Glutamatergic neuron (in vitro differentiated cells): ENCODE measurements at regions not wholly inside any gene's neighbourhood (a gene's known extent, or its start where the extent isn't known, plus 50 kb on each side); places are given as distances from the start of the nearest gene placed in this dataset.

Experiments used
- DNase-seq: peaks from one replicate; pipeline ENCODE4 v3.0.0; 2022
- H3K27ac Mint-ChIP-seq: one replicate; pipeline ENCODE4 v1.8.0; 2020; ENCODE audit warnings: mild to moderate bottlenecking, mixed read lengths, inconsistent platforms; ENCODE audit not compliant: unreplicated experiment
- H3K27me3 Mint-ChIP-seq: one replicate; pipeline ENCODE4 v1.8.0; 2020; ENCODE audit warnings: mild to moderate bottlenecking, moderate library complexity, mixed read lengths, inconsistent platforms; ENCODE audit not compliant: unreplicated experiment
- H3K36me3 Mint-ChIP-seq: one replicate; pipeline ENCODE4 v1.8.0; 2020; ENCODE audit warnings: mild to moderate bottlenecking, mixed read lengths, inconsistent platforms; ENCODE audit not compliant: unreplicated experiment
- H3K4me1 Mint-ChIP-seq: one replicate; pipeline ENCODE4 v1.8.0; 2020; ENCODE audit warnings: mild to moderate bottlenecking, low read depth, mixed read lengths, inconsistent platforms; ENCODE audit not compliant: unreplicated experiment
- H3K4me3 Mint-ChIP-seq: one replicate; pipeline ENCODE4 v1.8.0; 2020; ENCODE audit warnings: mild to moderate bottlenecking, mixed read lengths, inconsistent platforms; ENCODE audit not compliant: unreplicated experiment
- H3K9me3 Mint-ChIP-seq: one replicate; pipeline ENCODE4 v1.8.0; 2020; ENCODE audit warnings: mild to moderate bottlenecking, moderate library complexity, mixed read lengths, inconsistent platforms; ENCODE audit not compliant: unreplicated experiment
- CTCF ChIP-seq: fragments of 200-600 bp; sonication (generic); IDR thresholded peaks from one replicate; pipeline ENCODE4 v1.5.0; 2021; ENCODE audit not compliant: partially characterized antibody, unreplicated experiment

- H3K36me3 Mint-ChIP-seq, result peaks cover 4% of the 10 kb centered on the region
- no peak overlapping the region for H3K27ac Mint-ChIP-seq
- H3K4me1 Mint-ChIP-seq, result no peaks in the 10 kb centered on the region
- no peaks in the 10 kb centered on the region for H3K27me3 Mint-ChIP-seq
- H3K9me3 Mint-ChIP-seq, result peaks cover 5% of the 10 kb centered on the region
- DNase-seq, result no peak
- TF ChIP-seq CTCF, result no peak
- H3K4me3 Mint-ChIP-seq, result no peak overlapping the region
Observed at GRCh38 chr7:83708531-83708930, 59.6 kb upstream of the SEMA3E start.

- H3K4me1 Mint-ChIP-seq, result peaks cover 2% of the 10 kb centered on the region
- H3K4me3 Mint-ChIP-seq, result no peak overlapping the region
- no peak for TF ChIP-seq CTCF
- DNase-seq, result no peak
- peaks cover 4% of the 10 kb centered on the region for H3K36me3 Mint-ChIP-seq
- no peaks in the 10 kb centered on the region for H3K27me3 Mint-ChIP-seq
- no peak overlapping the region for H3K27ac Mint-ChIP-seq
- peaks cover 3% of the 10 kb centered on the region for H3K9me3 Mint-ChIP-seq
Observed at GRCh38 chr7:83704564-83704963, 55.6 kb upstream of the SEMA3E start.

GRCh38 chr7:83702446-83702845 lies 53.5 kb upstream of the SEMA3E start:
- H3K27me3 Mint-ChIP-seq, result no peaks in the 10 kb centered on the region
- TF ChIP-seq CTCF, result no peak
- H3K9me3 Mint-ChIP-seq, result no peaks in the 10 kb centered on the region
- no peak overlapping the region for H3K27ac Mint-ChIP-seq
- H3K36me3 Mint-ChIP-seq, result no peaks in the 10 kb centered on the region
- H3K4me1 Mint-ChIP-seq, result peaks cover 2% of the 10 kb centered on the region
- no peak overlapping the region for H3K4me3 Mint-ChIP-seq
- DNase-seq, result no peak

- Mint-ChIP-seq H3K27me3 (no peaks in the 10 kb centered on the region), H3K9me3 (no peaks in the 10 kb centered on the region), H3K27ac (no peak overlapping the region), H3K4me3 (no peak overlapping the region), H3K36me3 (no peaks in the 10 kb centered on the region), H3K4me1 (peaks cover 2% of the 10 kb centered on the region)
- no peak for TF ChIP-seq CTCF
- DNase-seq, result no peak
Observed at GRCh38 chr7:83701736-83702135, 52.8 kb upstream of the SEMA3E start.
